ENCODE measurements at regions not wholly inside any gene's neighbourhood (a gene's known extent, or its start where the extent isn't known, plus 50 kb on each side); places are given as distances from the start of the nearest gene placed in this dataset.

GRCh38 chr9:21670374-21670773, 132.1 kb upstream of the MTAP start:
- POLR2A ChIA-PET, result no interaction called here

GRCh38 chr9:21672140-21672539, 130.3 kb upstream of the MTAP start:
- POLR2A ChIA-PET, result no interaction called here
- TF ChIP-seq SP1 (IDR thresholded peaks at IDR 0.05) (no peak), TARDBP (IDR thresholded peaks at IDR 0.05) (no peak), ZNF384 (IDR thresholded peaks at IDR 0.05) (no peak), HDGF (IDR thresholded peaks at IDR 0.05; ENCODE audit: borderline replicate concordance) (no peak), FOXA1 (IDR thresholded peaks at IDR 0.05) (no peak), ELF4 (IDR thresholded peaks at IDR 0.05) (no peak), NFRKB (IDR thresholded peaks at IDR 0.05) (no peak), FOXM1 (IDR thresholded peaks at IDR 0.05; ENCODE audit: borderline replicate concordance) (no peak), ARNT (IDR thresholded peaks at IDR 0.05) (no peak), L3MBTL2 (conservative IDR thresholded peaks at IDR 0.05) (no peak), SUZ12 (IDR thresholded peaks at IDR 0.05) (no peak), PKNOX1 (IDR thresholded peaks at IDR 0.05) (no peak), BHLHE40 (IDR thresholded peaks at IDR 0.05; ENCODE audit: borderline replicate concordance) (no peak), FOXK2 (IDR thresholded peaks at IDR 0.05) (no peak), CTBP1 (IDR thresholded peaks at IDR 0.05; ENCODE audit: borderline replicate concordance) (no peak), LEF1 (IDR thresholded peaks at IDR 0.05; ENCODE audit: borderline replicate concordance) (no peak)
- CTCF ChIA-PET, result no interaction called here
- DNase-seq (ENCODE audit: extremely low spot score), result no peak

More at GRCh38 chr9:21670374-21670773, 132.1 kb upstream of the MTAP start:
- CTCF ChIA-PET, result interaction anchor here (0.6 kb wide), 1 partner anchor 110 kb away, joined by 3 read pairs; no protein-coding TSS in a partner anchor
- TF ChIP-seq CTBP1 (IDR thresholded peaks at IDR 0.05; ENCODE audit: borderline replicate concordance) (no peak), FOXM1 (IDR thresholded peaks at IDR 0.05; ENCODE audit: borderline replicate concordance) (no peak), SP1 (IDR thresholded peaks at IDR 0.05) (no peak), L3MBTL2 (conservative IDR thresholded peaks at IDR 0.05) (no peak), HDGF (IDR thresholded peaks at IDR 0.05; ENCODE audit: borderline replicate concordance) (no peak), PKNOX1 (IDR thresholded peaks at IDR 0.05) (no peak), FOXA1 (IDR thresholded peaks at IDR 0.05) (no peak), ZNF384 (IDR thresholded peaks at IDR 0.05) (no peak), ARNT (IDR thresholded peaks at IDR 0.05) (no peak), BHLHE40 (IDR thresholded peaks at IDR 0.05; ENCODE audit: borderline replicate concordance) (no peak), ELF4 (IDR thresholded peaks at IDR 0.05) (no peak)
- no peak for DNase-seq (ENCODE audit: extremely low spot score)

- no peak for TF ChIP-seq L3MBTL2 (conservative IDR thresholded peaks at IDR 0.05)
- TF ChIP-seq ZNF384 (IDR thresholded peaks at IDR 0.05), result no peak
- no peak for TF ChIP-seq FOXA1 (IDR thresholded peaks at IDR 0.05)
- no peak for TF ChIP-seq SP1 (IDR thresholded peaks at IDR 0.05)
- TF ChIP-seq LEF1 (IDR thresholded peaks at IDR 0.05; ENCODE audit: borderline replicate concordance), result no peak
- TF ChIP-seq ELF4 (IDR thresholded peaks at IDR 0.05), result no peak
- TF ChIP-seq NFRKB (IDR thresholded peaks at IDR 0.05), result no peak
- no peak for TF ChIP-seq PKNOX1 (IDR thresholded peaks at IDR 0.05)
- TF ChIP-seq FOXK2 (IDR thresholded peaks at IDR 0.05), result no peak
- ChIA-PET CTCF (interaction anchor here (0.6 kb wide), 1 partner anchor 192 kb away, joined by 3 read pairs; no protein-coding TSS in a partner anchor), POLR2A (no interaction called here)
- DNase-seq (ENCODE audit: extremely low spot score), result no peak
Observed at GRCh38 chr9:21672761-21673160, 129.7 kb upstream of the MTAP start.

- TF ChIP-seq SP1 (IDR thresholded peaks at IDR 0.05) (no peak), ELF4 (IDR thresholded peaks at IDR 0.05) (no peak), FOXA1 (IDR thresholded peaks at IDR 0.05) (no peak), FOXK2 (IDR thresholded peaks at IDR 0.05) (no peak), ARNT (IDR thresholded peaks at IDR 0.05) (no peak), BHLHE40 (IDR thresholded peaks at IDR 0.05; ENCODE audit: borderline replicate concordance) (no peak), LEF1 (IDR thresholded peaks at IDR 0.05; ENCODE audit: borderline replicate concordance) (no peak), SUZ12 (IDR thresholded peaks at IDR 0.05) (no peak), NFRKB (IDR thresholded peaks at IDR 0.05) (no peak), TARDBP (IDR thresholded peaks at IDR 0.05) (no peak), ZNF384 (IDR thresholded peaks at IDR 0.05) (no peak), HDGF (IDR thresholded peaks at IDR 0.05; ENCODE audit: borderline replicate concordance) (no peak), L3MBTL2 (conservative IDR thresholded peaks at IDR 0.05) (no peak), CTBP1 (IDR thresholded peaks at IDR 0.05; ENCODE audit: borderline replicate concordance) (no peak), FOXM1 (IDR thresholded peaks at IDR 0.05; ENCODE audit: borderline replicate concordance) (no peak), PKNOX1 (IDR thresholded peaks at IDR 0.05) (no peak)
- POLR2A ChIA-PET, result no interaction called here
- CTCF ChIA-PET, result no interaction called here
- no peak for DNase-seq (ENCODE audit: extremely low spot score)
Observed at GRCh38 chr9:21674894-21675293, 127.5 kb upstream of the MTAP start.

- CTCF ChIA-PET, result no interaction called here
- POLR2A ChIA-PET, result no interaction called here
- no peak for DNase-seq (ENCODE audit: extremely low spot score)
- no peak for TF ChIP-seq ARNT (IDR thresholded peaks at IDR 0.05)
- no peak for TF ChIP-seq TARDBP (IDR thresholded peaks at IDR 0.05)
- no peak for TF ChIP-seq FOXA1 (IDR thresholded peaks at IDR 0.05)
- TF ChIP-seq NFRKB (IDR thresholded peaks at IDR 0.05), result no peak
- TF ChIP-seq CTBP1 (IDR thresholded peaks at IDR 0.05; ENCODE audit: borderline replicate concordance), result no peak
- TF ChIP-seq LEF1 (IDR thresholded peaks at IDR 0.05; ENCODE audit: borderline replicate concordance), result no peak
- TF ChIP-seq BHLHE40 (IDR thresholded peaks at IDR 0.05; ENCODE audit: borderline replicate concordance), result no peak
- no peak for TF ChIP-seq FOXM1 (IDR thresholded peaks at IDR 0.05; ENCODE audit: borderline replicate concordance)
- TF ChIP-seq ZNF384 (IDR thresholded peaks at IDR 0.05), result no peak
- TF ChIP-seq L3MBTL2 (conservative IDR thresholded peaks at IDR 0.05), result no peak
- TF ChIP-seq FOXK2 (IDR thresholded peaks at IDR 0.05), result no peak
Observed at GRCh38 chr9:21677387-21677786, 125.0 kb upstream of the MTAP start.

All from HEK293T (cell line).